ENCODE measurements at regions not wholly inside any gene's neighbourhood (a gene's known extent, or its start where the extent isn't known, plus 50 kb on each side); places are given as distances from the start of the nearest gene placed in this dataset.
"Not testable (repeated sequence)": the region's sequence is repeated elsewhere in the genome, so short reads cannot be mapped to it uniquely, and the experiment has no call there.

GRCh38 chr6:28682542-28682941 is 156.9 kb downstream of the GPX5 start:
- H3K4me2 ChIP-seq (ENCODE audit: low read length), result no peak overlapping the region
- H2AFZ ChIP-seq (ENCODE audit: low read depth, low read length), result no peak overlapping the region
- H3K27ac ChIP-seq (ENCODE audit: low read length), result no peak overlapping the region
- no peaks in the 10 kb centered on the region for H3K27me3 ChIP-seq (ENCODE audit: insufficient read depth, low read depth, low read length)
- H3F3A ChIP-seq (ENCODE audit: insufficient read depth, low read length, poor library complexity, severe bottlenecking), result no peaks in the 10 kb centered on the region
- no peaks in the 10 kb centered on the region for H3K9me2 ChIP-seq (ENCODE audit: insufficient read depth, low read length)
- H4K20me1 ChIP-seq (ENCODE audit: insufficient read depth), result no peaks in the 10 kb centered on the region
- no peaks in the 10 kb centered on the region for H3K36me3 ChIP-seq (ENCODE audit: insufficient read depth, low read length)
- H3K4me3 ChIP-seq (ENCODE audit: low read length), result no peak overlapping the region
- H3K9me3 ChIP-seq (ENCODE audit: low read length), result no peaks in the 10 kb centered on the region
- H3K9ac ChIP-seq (ENCODE audit: low read length), result no peak overlapping the region
- no peak for TF ChIP-seq POLR2AphosphoS5 (IDR thresholded peaks at IDR 0.05)
- TF ChIP-seq EP300 (conservative IDR thresholded peaks at IDR 0.05; ENCODE audit: poor library complexity, severe bottlenecking), result no peak
- no peak for TF ChIP-seq SMC3 (conservative IDR thresholded peaks at IDR 0.05; ENCODE audit: poor library complexity)
- no peak for TF ChIP-seq TAF1 (IDR thresholded peaks at IDR 0.05; ENCODE audit: low read depth)
- no peak for TF ChIP-seq MXI1 (conservative IDR thresholded peaks at IDR 0.05; ENCODE audit: poor library complexity, severe bottlenecking)
- TF ChIP-seq REST (IDR thresholded peaks at IDR 0.05; ENCODE audit: borderline replicate concordance), result no peak
- no peak for TF ChIP-seq RAD21 (conservative IDR thresholded peaks at IDR 0.05)
- no peaks in the 10 kb centered on the region for H3K79me2 ChIP-seq (replicated peaks; ENCODE audit: insufficient read depth, low read length)

- not testable (repeated sequence) for H3K4me3 ChIP-seq (ENCODE audit: low read length); H3K9ac ChIP-seq (ENCODE audit: low read length); H3K79me2 ChIP-seq (replicated peaks; ENCODE audit: insufficient read depth, low read length); H3K27me3 ChIP-seq (ENCODE audit: insufficient read depth, low read depth, low read length); H3K4me2 ChIP-seq (ENCODE audit: low read length); H3K27ac ChIP-seq (ENCODE audit: low read length); H3K36me3 ChIP-seq (ENCODE audit: insufficient read depth, low read length); H3K9me3 ChIP-seq (ENCODE audit: low read length); H2AFZ ChIP-seq (ENCODE audit: low read depth, low read length); H3F3A ChIP-seq (ENCODE audit: insufficient read depth, low read length, poor library complexity, severe bottlenecking); H4K20me1 ChIP-seq (ENCODE audit: insufficient read depth); H3K9me2 ChIP-seq (ENCODE audit: insufficient read depth, low read length)
Measured at GRCh38 chr6:28682956-28683685, 157.4 kb downstream of the GPX5 start.

GRCh38 chr6:28683945-28684538 is 158.4 kb downstream of the GPX5 start:
- Histone ChIP-seq H3K27ac (ENCODE audit: low read length) (no peak overlapping the region), H3K36me3 (ENCODE audit: insufficient read depth, low read length) (no peaks in the 10 kb centered on the region), H3K4me3 (ENCODE audit: low read length) (no peak overlapping the region)

GRCh38 chr6:28685960-28686359 is 160.3 kb downstream of the GPX5 start:
- not testable (repeated sequence) for H3F3A ChIP-seq (ENCODE audit: insufficient read depth, low read length, poor library complexity, severe bottlenecking); H3K9me2 ChIP-seq (ENCODE audit: insufficient read depth, low read length); H2AFZ ChIP-seq (ENCODE audit: low read depth, low read length); H3K79me2 ChIP-seq (replicated peaks; ENCODE audit: insufficient read depth, low read length); H3K9me3 ChIP-seq (ENCODE audit: low read length); H3K4me3 ChIP-seq (ENCODE audit: low read length); H3K27ac ChIP-seq (ENCODE audit: low read length); H4K20me1 ChIP-seq (ENCODE audit: insufficient read depth); H3K9ac ChIP-seq (ENCODE audit: low read length); H3K27me3 ChIP-seq (ENCODE audit: insufficient read depth, low read depth, low read length); H3K36me3 ChIP-seq (ENCODE audit: insufficient read depth, low read length); H3K4me2 ChIP-seq (ENCODE audit: low read length)

More at GRCh38 chr6:28683945-28684538, 158.4 kb downstream of the GPX5 start:
- Histone ChIP-seq H3K4me2 (ENCODE audit: low read length) (no peak overlapping the region), H4K20me1 (ENCODE audit: insufficient read depth) (no peaks in the 10 kb centered on the region), H3F3A (ENCODE audit: insufficient read depth, low read length, poor library complexity, severe bottlenecking) (no peaks in the 10 kb centered on the region), H3K9me3 (ENCODE audit: low read length) (no peaks in the 10 kb centered on the region), H2AFZ (ENCODE audit: low read depth, low read length) (no peak overlapping the region), H3K9ac (ENCODE audit: low read length) (no peak overlapping the region), H3K9me2 (ENCODE audit: insufficient read depth, low read length) (no peaks in the 10 kb centered on the region), H3K79me2 (replicated peaks; ENCODE audit: insufficient read depth, low read length) (no peaks in the 10 kb centered on the region), H3K27me3 (ENCODE audit: insufficient read depth, low read depth, low read length) (no peaks in the 10 kb centered on the region)
- TF ChIP-seq EP300 (conservative IDR thresholded peaks at IDR 0.05; ENCODE audit: poor library complexity, severe bottlenecking) (no peak), CTCF (IDR thresholded peaks at IDR 0.05; ENCODE audit: poor library complexity, severe bottlenecking) (peak; percentile 81), SMC3 (conservative IDR thresholded peaks at IDR 0.05; ENCODE audit: poor library complexity) (peak; percentile 84), EZH2 (IDR thresholded peaks at IDR 0.05; ENCODE audit: borderline replicate concordance, insufficient read depth, low read length, poor library complexity, severe bottlenecking) (no peak), POLR2AphosphoS5 (IDR thresholded peaks at IDR 0.05) (no peak), RAD21 (conservative IDR thresholded peaks at IDR 0.05) (peak; percentile 79)

Measured in neural cell (in vitro differentiated cells).